ENCODE measurements at regions not wholly inside any gene's neighbourhood (a gene's known extent, or its start where the extent isn't known, plus 50 kb on each side); places are given as distances from the start of the nearest gene placed in this dataset.

DNA sequence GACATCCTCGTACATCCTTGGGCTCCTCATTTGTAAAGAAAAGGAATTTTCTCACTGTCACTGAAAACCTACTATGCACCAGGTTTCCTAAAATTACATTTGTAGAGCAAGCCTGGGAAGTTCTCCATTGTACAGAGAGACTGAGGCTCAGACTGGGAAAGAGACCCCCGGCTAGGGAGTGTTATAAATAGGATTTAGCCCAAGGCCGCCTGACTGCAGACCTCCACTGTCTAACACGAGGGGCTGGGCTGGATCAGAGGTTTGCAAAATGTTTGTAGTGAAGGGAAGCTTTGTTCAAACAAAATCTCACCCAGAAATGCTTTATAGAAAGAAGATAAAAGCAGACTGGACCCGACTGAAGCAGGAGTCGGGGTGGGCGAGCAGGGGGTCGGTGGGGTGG, 131.3 kb downstream of the ACTL8 start:
- no peak overlapping the region for H3K4me3 ChIP-seq (ENCODE audit: low read depth, low read length)
- no peaks in the 10 kb centered on the region for H3K4me1 ChIP-seq (ENCODE audit: control insufficient read depth, insufficient read depth, low read length)
- no peaks in the 10 kb centered on the region for H3K36me3 ChIP-seq (ENCODE audit: control insufficient read depth in 2 of 2, insufficient read depth in 1 of 2, low read length in 2 of 2)
- TF ChIP-seq ZNF324 (tag by site-specific recombination; IDR thresholded peaks at IDR 0.05) (no peak), ZNF223 (tag by site-specific recombination; IDR thresholded peaks at IDR 0.05) (no peak), ZNF18 (tag by site-specific recombination; IDR thresholded peaks at IDR 0.05) (no peak), KLF17 (tag by site-specific recombination; IDR thresholded peaks at IDR 0.05) (no peak), GLI2 (tag by site-specific recombination; IDR thresholded peaks at IDR 0.05; ENCODE audit: borderline replicate concordance, low read depth) (no peak), ZNF660 (tag by site-specific recombination; IDR thresholded peaks at IDR 0.05) (no peak), ZNF626 (tag by site-specific recombination; IDR thresholded peaks at IDR 0.05) (no peak), ZBTB48 (tag by site-specific recombination; IDR thresholded peaks at IDR 0.05) (no peak), ZNF175 (tag by site-specific recombination; IDR thresholded peaks at IDR 0.05) (no peak), ZNF837 (tag by site-specific recombination; IDR thresholded peaks at IDR 0.05) (no peak), ZNF510 (tag by site-specific recombination; IDR thresholded peaks at IDR 0.05; ENCODE audit: insufficient replicate concordance) (no peak), KLF9 (tag by site-specific recombination; IDR thresholded peaks at IDR 0.05; ENCODE audit: low read depth) (no peak), ZNF341 (tag by site-specific recombination; IDR thresholded peaks at IDR 0.05; ENCODE audit: low read depth) (no peak)
- TF ChIP-seq, protein P1, sequence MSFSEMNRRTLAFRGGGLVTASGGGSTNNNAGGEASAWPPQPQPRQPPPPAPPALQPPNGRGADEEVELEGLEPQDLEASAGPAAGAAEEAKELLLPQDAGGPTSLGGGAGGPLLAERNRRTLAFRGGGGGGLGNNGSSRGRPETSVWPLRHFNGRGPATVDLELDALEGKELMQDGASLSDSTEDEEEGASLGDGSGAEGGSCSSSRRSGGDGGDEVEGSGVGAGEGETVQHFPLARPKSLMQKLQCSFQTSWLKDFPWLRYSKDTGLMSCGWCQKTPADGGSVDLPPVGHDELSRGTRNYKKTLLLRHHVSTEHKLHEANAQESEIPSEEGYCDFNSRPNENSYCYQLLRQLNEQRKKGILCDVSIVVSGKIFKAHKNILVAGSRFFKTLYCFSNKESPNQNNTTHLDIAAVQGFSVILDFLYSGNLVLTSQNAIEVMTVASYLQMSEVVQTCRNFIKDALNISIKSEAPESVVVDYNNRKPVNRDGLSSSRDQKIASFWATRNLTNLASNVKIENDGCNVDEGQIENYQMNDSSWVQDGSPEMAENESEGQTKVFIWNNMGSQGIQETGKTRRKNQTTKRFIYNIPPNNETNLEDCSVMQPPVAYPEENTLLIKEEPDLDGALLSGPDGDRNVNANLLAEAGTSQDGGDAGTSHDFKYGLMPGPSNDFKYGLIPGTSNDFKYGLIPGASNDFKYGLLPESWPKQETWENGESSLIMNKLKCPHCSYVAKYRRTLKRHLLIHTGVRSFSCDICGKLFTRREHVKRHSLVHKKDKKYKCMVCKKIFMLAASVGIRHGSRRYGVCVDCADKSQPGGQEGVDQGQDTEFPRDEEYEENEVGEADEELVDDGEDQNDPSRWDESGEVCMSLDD (tag by site-specific recombination; IDR thresholded peaks at IDR 0.05), result no peak
- no peak overlapping the region for H3K27ac ChIP-seq (ENCODE audit: extremely low read depth, low read depth, low read length)
- POLR2A ChIA-PET, result no interaction called here
- CTCF ChIA-PET, result interaction anchor here (0.5 to 1.0 kb wide), 2 partner anchors 9 to 771 kb away, joined by 3 read pairs; no protein-coding TSS in a partner anchor
- no peaks in the 10 kb centered on the region for H3K9me3 ChIP-seq (ENCODE audit: control insufficient read depth, insufficient read depth, low read depth, low read length)

DNA sequence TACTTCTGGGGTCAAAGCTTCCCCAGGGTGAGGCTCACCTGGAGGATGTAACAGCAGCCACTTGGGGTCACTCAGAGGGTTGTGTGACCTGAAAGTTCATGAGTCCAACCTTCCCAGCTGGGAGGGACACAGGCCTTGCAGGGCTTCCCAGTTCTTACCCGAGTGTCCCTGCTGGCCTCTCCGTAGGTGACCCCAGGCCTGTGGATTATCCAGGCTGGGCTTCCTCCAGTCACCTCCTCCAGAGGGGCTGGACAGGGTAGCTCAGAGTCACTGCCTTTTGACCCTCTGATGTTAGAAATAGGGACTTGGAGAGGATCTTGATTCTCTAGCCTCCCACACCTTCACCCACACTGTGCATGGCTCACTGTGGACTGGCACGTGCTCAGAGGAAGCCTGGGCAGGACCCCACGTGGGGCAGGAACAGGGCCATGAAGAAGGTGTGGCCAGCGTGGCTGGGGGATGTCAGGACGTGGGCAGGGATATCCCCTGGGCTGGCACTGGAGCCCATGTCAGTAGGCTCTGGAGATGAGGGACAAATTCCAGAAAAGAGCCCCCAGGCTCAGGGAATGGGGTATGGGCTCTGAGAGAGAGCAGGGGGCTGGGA, 131.8 kb downstream of the ACTL8 start:
- POLR2A ChIA-PET, result no interaction called here
- TF ChIP-seq ZNF169 (tag by site-specific recombination; IDR thresholded peaks at IDR 0.05) (no peak), EGR2 (tag by site-specific recombination; IDR thresholded peaks at IDR 0.05; ENCODE audit: low read depth) (peak; percentile 45; the same call in 1 of the 2 replicates), ZFHX2 (tag by site-specific recombination; conservative IDR thresholded peaks at IDR 0.05) (peak; percentile 40), ZNF624 (tag by site-specific recombination; IDR thresholded peaks at IDR 0.05) (no peak), ZNF600 (tag by site-specific recombination; IDR thresholded peaks at IDR 0.05) (no peak), ZNF677 (tag by site-specific recombination; IDR thresholded peaks at IDR 0.05) (no peak)
- TF ChIP-seq, protein P2, sequence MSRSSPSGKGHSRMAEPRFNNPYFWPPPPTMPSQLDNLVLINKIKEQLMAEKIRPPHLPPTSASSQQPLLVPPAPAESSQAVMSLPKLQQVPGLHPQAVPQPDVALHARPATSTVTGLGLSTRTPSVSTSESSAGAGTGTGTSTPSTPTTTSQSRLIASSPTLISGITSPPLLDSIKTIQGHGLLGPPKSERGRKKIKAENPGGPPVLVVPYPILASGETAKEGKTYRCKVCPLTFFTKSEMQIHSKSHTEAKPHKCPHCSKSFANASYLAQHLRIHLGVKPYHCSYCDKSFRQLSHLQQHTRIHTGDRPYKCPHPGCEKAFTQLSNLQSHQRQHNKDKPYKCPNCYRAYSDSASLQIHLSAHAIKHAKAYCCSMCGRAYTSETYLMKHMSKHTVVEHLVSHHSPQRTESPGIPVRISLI (tag by site-specific recombination; IDR thresholded peaks at IDR 0.05), result no peak
- TF ChIP-seq, protein P3, sequence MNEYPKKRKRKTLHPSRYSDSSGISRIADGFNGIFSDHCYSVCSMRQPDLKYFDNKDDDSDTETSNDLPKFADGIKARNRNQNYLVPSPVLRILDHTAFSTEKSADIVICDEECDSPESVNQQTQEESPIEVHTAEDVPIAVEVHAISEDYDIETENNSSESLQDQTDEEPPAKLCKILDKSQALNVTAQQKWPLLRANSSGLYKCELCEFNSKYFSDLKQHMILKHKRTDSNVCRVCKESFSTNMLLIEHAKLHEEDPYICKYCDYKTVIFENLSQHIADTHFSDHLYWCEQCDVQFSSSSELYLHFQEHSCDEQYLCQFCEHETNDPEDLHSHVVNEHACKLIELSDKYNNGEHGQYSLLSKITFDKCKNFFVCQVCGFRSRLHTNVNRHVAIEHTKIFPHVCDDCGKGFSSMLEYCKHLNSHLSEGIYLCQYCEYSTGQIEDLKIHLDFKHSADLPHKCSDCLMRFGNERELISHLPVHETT (tag by site-specific recombination; IDR thresholded peaks at IDR 0.05), result no peak
- TF ChIP-seq, protein P4, sequence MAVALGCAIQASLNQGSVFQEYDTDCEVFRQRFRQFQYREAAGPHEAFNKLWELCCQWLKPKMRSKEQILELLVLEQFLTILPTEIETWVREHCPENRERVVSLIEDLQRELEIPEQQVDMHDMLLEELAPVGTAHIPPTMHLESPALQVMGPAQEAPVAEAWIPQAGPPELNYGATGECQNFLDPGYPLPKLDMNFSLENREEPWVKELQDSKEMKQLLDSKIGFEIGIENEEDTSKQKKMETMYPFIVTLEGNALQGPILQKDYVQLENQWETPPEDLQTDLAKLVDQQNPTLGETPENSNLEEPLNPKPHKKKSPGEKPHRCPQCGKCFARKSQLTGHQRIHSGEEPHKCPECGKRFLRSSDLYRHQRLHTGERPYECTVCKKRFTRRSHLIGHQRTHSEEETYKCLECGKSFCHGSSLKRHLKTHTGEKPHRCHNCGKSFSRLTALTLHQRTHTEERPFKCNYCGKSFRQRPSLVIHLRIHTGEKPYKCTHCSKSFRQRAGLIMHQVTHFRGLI (tag by site-specific recombination; IDR thresholded peaks at IDR 0.05), result peak; percentile 56; the same call in 1 of the 2 replicates

More for the DNA sequence above, 131.8 kb downstream of the ACTL8 start:
- CTCF ChIA-PET, result interaction anchor here (1.0 kb wide), 1 partner anchor 8 kb away, joined by 3 read pairs; no protein-coding TSS in a partner anchor
- Histone ChIP-seq H3K9me3 (ENCODE audit: control insufficient read depth, insufficient read depth, low read depth, low read length) (no peaks in the 10 kb centered on the region), H3K27ac (ENCODE audit: extremely low read depth, low read depth, low read length) (no peak overlapping the region), H3K4me3 (ENCODE audit: low read depth, low read length) (no peak overlapping the region), H3K4me1 (ENCODE audit: control insufficient read depth, insufficient read depth, low read length) (no peaks in the 10 kb centered on the region), H3K36me3 (ENCODE audit: control insufficient read depth in 2 of 2, insufficient read depth in 1 of 2, low read length in 2 of 2) (no peaks in the 10 kb centered on the region)
